ENCODE measurements at regions not wholly inside any gene's neighbourhood (a gene's known extent, or its start where the extent isn't known, plus 50 kb on each side); places are given as distances from the start of the nearest gene placed in this dataset.

GRCh38 chr16:17984810-17985209 lies 351.7 kb downstream of the NPIPA8 start:
- Histone ChIP-seq H3K9me3 (ENCODE audit: control insufficient read depth, low read length) (no peaks in the 10 kb centered on the region), H3K4me1 (ENCODE audit: control insufficient read depth, insufficient read depth, low read length, poor library complexity, severe bottlenecking) (no peaks in the 10 kb centered on the region), H3K36me3 (ENCODE audit: control insufficient read depth, insufficient read depth, low read length) (no peaks in the 10 kb centered on the region), H3K4me3 (ENCODE audit: extremely low read depth, insufficient read depth, low read length, poor library complexity, severe bottlenecking) (no peak overlapping the region), H3K27ac (ENCODE audit: low read depth, low read length, severe bottlenecking) (no peak overlapping the region)
- WGBS, 2 experiments (ENCODE audit: insufficient coverage in 2 of 2), result 86 to 93% methylated on average over 1 to 4 of the region's 8 CpGs

DNA sequence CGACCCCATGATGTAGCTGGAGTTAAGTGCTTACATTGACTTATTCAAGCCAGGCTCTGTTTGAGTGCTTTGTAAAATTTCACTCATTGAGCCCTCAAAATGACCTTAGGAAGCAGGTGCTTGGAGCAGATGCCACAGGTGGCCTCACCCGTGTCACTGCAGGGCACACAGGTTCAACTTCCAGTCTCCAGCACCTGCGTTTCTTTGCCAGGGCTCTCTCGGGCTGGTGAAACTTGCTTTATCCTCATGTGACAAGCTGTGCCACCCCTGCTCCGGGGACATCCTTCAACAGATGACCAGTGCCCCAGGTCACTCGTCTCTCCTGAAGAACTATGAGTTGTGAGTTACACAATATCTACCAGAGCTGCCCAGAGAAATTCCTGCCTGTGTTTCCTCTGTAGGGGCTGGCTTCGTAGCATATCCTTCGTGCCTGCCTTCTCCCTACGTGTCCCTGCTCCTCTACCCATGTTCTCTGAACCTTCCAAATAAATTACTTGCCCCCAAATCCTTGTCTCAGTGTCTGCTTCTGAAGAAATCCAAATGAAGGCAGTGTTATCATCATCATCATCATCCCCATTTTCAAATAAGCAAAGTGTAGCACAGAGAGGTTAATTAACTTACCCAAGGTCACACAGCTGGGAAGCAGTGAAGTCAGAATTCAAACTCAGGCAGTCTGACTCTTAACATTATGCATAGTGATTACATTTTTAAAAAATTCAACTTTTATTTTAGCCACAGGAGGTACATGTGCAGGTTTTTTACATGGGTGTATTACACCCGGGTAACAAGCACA lies 352.5 kb downstream of the NPIPA8 start:
- no peaks in the 10 kb centered on the region for H3K9me3 ChIP-seq (ENCODE audit: control insufficient read depth, low read length)
- no peak overlapping the region for H3K27ac ChIP-seq (ENCODE audit: low read depth, low read length, severe bottlenecking)
- no peaks in the 10 kb centered on the region for H3K4me1 ChIP-seq (ENCODE audit: control insufficient read depth, insufficient read depth, low read length, poor library complexity, severe bottlenecking)
- no peak overlapping the region for H3K4me3 ChIP-seq (ENCODE audit: extremely low read depth, insufficient read depth, low read length, poor library complexity, severe bottlenecking)
- 91 to 97% methylated on average over 6 to 10 of the region's 10 CpGs for WGBS, 2 experiments (ENCODE audit: insufficient coverage in 2 of 2)
- no peaks in the 10 kb centered on the region for H3K36me3 ChIP-seq (ENCODE audit: control insufficient read depth, insufficient read depth, low read length)

DNA sequence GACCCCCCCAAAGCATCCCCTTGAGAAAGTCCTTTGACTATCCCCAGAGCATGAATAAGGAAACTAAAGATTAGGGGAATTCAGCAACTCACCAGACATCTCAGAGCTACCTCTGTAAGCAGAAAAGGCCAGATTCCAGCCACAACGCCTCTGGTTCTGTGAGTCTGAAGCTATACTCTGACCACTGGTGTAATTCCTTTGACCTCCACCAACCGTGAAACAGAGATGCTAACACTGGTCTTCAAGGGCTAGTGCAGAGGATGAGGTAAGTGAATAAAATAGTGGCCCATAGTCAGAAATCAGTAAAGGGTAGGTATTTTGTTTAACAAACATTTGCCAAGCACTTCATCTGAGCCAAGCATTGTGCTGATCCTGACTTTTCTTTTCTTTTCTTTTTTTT lies 353.4 kb downstream of the NPIPA8 start:
- no peaks in the 10 kb centered on the region for H3K9me3 ChIP-seq (ENCODE audit: control insufficient read depth, low read length)
- H3K36me3 ChIP-seq (ENCODE audit: control insufficient read depth, insufficient read depth, low read length), result no peaks in the 10 kb centered on the region
- H3K27ac ChIP-seq (ENCODE audit: low read depth, low read length, severe bottlenecking), result no peak overlapping the region
- no peaks in the 10 kb centered on the region for H3K4me1 ChIP-seq (ENCODE audit: control insufficient read depth, insufficient read depth, low read length, poor library complexity, severe bottlenecking)
- H3K4me3 ChIP-seq (ENCODE audit: extremely low read depth, insufficient read depth, low read length, poor library complexity, severe bottlenecking), result no peak overlapping the region
- 80 to 86% methylated on average over 1 of the region's 2 CpGs for WGBS, 2 experiments (ENCODE audit: insufficient coverage in 2 of 2)

DNA sequence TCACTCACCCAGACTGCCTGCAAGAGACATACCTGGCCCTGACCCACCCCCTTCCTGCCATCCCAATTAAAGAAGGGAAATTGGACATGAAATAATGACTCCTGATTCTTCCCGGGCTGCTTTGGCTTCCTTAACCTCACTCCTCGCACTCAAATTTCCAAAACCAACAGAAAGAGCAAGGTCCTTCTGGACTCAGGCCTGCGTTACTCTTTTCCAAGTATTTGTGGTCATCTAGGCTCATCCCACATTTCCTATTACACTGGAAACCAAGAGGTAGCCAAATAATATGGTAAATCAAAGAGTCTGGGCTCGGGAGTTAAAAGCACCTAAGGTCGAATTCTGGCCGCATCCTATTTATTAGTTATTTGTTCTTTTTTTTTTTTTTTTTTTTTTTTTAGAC lies 359.3 kb downstream of the NPIPA8 start:
- WGBS, 2 experiments (ENCODE audit: insufficient coverage in 2 of 2), result 85% methylated on average over 2 of the region's 6 CpGs; no CpG with 5 or more reads in 1 of the 2 experiments
- Histone ChIP-seq H3K9me3 (ENCODE audit: control insufficient read depth, low read length) (no peaks in the 10 kb centered on the region), H3K4me3 (ENCODE audit: extremely low read depth, insufficient read depth, low read length, poor library complexity, severe bottlenecking) (no peak overlapping the region), H3K27ac (ENCODE audit: low read depth, low read length, severe bottlenecking) (no peak overlapping the region), H3K4me1 (ENCODE audit: control insufficient read depth, insufficient read depth, low read length, poor library complexity, severe bottlenecking) (no peaks in the 10 kb centered on the region), H3K36me3 (ENCODE audit: control insufficient read depth, insufficient read depth, low read length) (no peaks in the 10 kb centered on the region)

DNA sequence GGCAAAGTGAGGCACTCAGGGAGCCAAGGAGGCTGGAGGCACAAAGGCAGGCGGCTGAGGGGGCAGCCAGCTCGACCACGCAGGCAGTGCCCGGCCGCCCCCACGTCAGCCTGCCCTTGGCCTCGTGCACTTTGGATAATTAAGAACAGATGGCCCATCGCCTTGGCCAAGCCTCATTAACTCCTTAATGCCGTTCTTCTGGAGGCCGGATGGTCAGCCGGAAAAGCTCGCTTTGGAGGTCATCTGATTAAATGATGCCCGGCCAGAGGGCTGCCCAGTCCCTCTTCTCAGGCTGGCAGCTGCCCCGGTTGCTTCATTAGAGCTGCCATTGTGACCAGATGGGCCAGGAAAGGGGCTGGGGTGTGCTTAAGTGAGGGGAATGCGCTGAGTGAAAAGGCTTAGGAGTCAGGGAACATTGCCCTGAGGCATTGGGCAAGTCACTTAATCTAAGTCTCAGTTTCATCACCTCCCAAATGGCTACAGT lies 364.0 kb downstream of the NPIPA8 start:
- Histone ChIP-seq H3K4me1 (ENCODE audit: control insufficient read depth, insufficient read depth, low read length, poor library complexity, severe bottlenecking) (no peaks in the 10 kb centered on the region), H3K27ac (ENCODE audit: low read depth, low read length, severe bottlenecking) (no peak overlapping the region), H3K9me3 (ENCODE audit: control insufficient read depth, low read length) (peaks cover 3% of the 10 kb centered on the region), H3K36me3 (ENCODE audit: control insufficient read depth, insufficient read depth, low read length) (no peaks in the 10 kb centered on the region), H3K4me3 (ENCODE audit: extremely low read depth, insufficient read depth, low read length, poor library complexity, severe bottlenecking) (no peak overlapping the region)
- 86 to 88% methylated on average over 13 to 14 of the region's 15 CpGs for WGBS, 2 experiments (ENCODE audit: insufficient coverage in 2 of 2)

DNA sequence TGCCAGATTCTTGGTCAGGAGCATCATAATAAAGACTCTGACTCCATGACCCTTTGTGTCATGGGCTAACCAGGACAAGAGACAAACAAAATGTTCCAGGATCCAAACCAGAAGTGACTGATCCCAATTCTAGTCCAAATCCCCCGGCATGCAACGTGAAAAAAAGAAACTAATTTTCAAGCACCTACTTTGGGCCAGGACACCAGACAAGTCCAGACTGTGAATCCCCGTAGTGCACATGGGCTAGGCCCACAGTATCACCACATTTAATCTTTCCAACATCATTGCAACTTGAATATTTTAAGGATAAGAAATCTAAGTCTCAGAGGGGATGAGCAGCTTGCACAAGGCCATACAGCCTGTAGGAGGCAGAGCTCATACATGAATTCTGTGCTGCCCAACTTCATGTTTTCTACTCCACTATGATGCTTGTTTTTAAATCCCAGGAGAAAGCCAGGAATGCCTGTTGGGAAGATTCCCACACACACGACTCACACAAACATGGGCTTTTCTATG lies 365.7 kb downstream of the NPIPA8 start:
- peaks cover 7% of the 10 kb centered on the region for H3K9me3 ChIP-seq (ENCODE audit: control insufficient read depth, low read length)
- no peaks in the 10 kb centered on the region for H3K36me3 ChIP-seq (ENCODE audit: control insufficient read depth, insufficient read depth, low read length)
- H3K4me1 ChIP-seq (ENCODE audit: control insufficient read depth, insufficient read depth, low read length, poor library complexity, severe bottlenecking), result no peaks in the 10 kb centered on the region
- no peak overlapping the region for H3K4me3 ChIP-seq (ENCODE audit: extremely low read depth, insufficient read depth, low read length, poor library complexity, severe bottlenecking)
- 75 to 94% methylated on average over 4 of the region's 4 CpGs for WGBS, 2 experiments (ENCODE audit: insufficient coverage in 2 of 2)
- no peak overlapping the region for H3K27ac ChIP-seq (ENCODE audit: low read depth, low read length, severe bottlenecking)

DNA sequence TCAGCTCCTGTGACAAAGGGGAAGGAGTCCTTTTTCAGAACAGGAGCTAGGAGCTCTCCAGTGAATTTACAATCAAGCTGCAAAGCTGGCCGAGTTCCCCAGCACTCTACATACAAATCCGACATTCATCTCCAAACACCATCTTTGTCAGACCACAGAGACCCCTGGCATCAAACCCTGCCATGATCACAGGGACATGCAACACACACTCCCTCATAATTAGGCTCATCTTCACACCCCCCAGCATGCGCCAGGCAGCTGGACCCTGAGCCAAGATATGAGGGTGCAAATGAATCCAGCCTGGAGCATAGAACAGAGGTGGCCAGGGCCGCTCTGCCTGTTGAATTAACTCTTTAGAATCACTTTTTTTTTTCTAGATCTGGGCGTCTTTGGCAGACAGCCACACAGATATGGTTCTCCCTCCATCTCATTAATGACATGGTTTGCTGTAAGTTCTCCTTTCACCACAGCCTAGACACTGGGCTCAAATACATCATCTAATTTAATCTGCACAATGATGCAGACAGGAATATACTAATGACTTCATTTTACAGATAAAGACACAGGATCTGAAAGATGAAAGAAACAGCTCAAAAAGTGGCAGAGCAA lies 366.3 kb downstream of the NPIPA8 start:
- Histone ChIP-seq H3K36me3 (ENCODE audit: control insufficient read depth, insufficient read depth, low read length) (no peaks in the 10 kb centered on the region), H3K27ac (ENCODE audit: low read depth, low read length, severe bottlenecking) (no peak overlapping the region), H3K9me3 (ENCODE audit: control insufficient read depth, low read length) (peaks cover 7% of the 10 kb centered on the region), H3K4me1 (ENCODE audit: control insufficient read depth, insufficient read depth, low read length, poor library complexity, severe bottlenecking) (no peaks in the 10 kb centered on the region), H3K4me3 (ENCODE audit: extremely low read depth, insufficient read depth, low read length, poor library complexity, severe bottlenecking) (no peak overlapping the region)
- WGBS, 2 experiments (ENCODE audit: insufficient coverage in 2 of 2), result 82 to 86% methylated on average over 3 to 5 of the region's 5 CpGs

GRCh38 chr16:17965133-17965900 lies 371.2 kb downstream of the NPIPA8 start:
- no peaks in the 10 kb centered on the region for H3K36me3 ChIP-seq (ENCODE audit: control insufficient read depth, insufficient read depth, low read length)
- H3K9me3 ChIP-seq (ENCODE audit: control insufficient read depth, low read length), result peaks cover 7% of the 10 kb centered on the region
- H3K4me1 ChIP-seq (ENCODE audit: control insufficient read depth, insufficient read depth, low read length, poor library complexity, severe bottlenecking), result no peaks in the 10 kb centered on the region
- 83% methylated on average over 5 of the region's 10 CpGs; no CpG with 5 or more reads in 1 of the 2 experiments for WGBS, 2 experiments (ENCODE audit: insufficient coverage in 2 of 2)
- H3K4me3 ChIP-seq (ENCODE audit: extremely low read depth, insufficient read depth, low read length, poor library complexity, severe bottlenecking), result no peak overlapping the region
- H3K27ac ChIP-seq (ENCODE audit: low read depth, low read length, severe bottlenecking), result no peak overlapping the region

- Histone ChIP-seq H3K9me3 (ENCODE audit: control insufficient read depth, low read length) (peaks cover 7% of the 10 kb centered on the region), H3K4me3 (ENCODE audit: extremely low read depth, insufficient read depth, low read length, poor library complexity, severe bottlenecking) (no peak overlapping the region), H3K36me3 (ENCODE audit: control insufficient read depth, insufficient read depth, low read length) (no peaks in the 10 kb centered on the region), H3K4me1 (ENCODE audit: control insufficient read depth, insufficient read depth, low read length, poor library complexity, severe bottlenecking) (no peaks in the 10 kb centered on the region), H3K27ac (ENCODE audit: low read depth, low read length, severe bottlenecking) (no peak overlapping the region)
- WGBS, 2 experiments (ENCODE audit: insufficient coverage in 2 of 2), result 100% methylated on average over 1 to 2 of the region's 3 CpGs
These were observed 372.3 kb downstream of the NPIPA8 start for GRCh38 chr16:17964196-17964595.

DNA sequence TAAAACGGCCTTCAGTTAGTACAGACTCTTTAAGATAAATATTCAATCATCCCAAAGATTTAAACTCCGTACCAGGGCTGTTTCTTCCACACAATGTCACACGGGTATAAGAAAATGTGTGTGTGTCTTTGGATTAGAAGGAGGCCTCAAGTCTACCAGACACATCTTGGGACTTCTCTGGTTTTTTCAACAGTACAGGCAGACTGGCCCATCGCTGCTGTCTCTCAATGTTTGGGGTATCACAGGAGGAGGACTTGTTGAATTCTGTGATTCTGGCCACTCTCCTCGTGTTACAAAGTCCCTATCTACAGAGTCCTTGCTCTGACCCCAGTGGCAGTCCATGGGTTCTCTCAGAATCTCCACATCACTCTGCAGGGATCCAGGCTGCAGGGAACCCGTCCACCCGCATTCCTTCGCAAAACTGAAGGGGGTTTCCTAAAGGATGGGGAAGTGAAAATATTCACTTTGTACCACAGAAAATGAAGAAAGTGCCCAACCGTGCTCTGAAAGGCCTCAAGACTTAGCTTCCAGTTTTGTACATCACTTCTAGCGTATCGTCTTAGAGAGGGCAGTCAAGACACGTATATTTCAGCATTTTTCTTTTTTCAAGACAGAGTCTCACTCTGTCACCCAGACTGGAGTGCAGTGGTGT lies 373.2 kb downstream of the NPIPA8 start:
- no peak overlapping the region for H3K4me3 ChIP-seq (ENCODE audit: extremely low read depth, insufficient read depth, low read length, poor library complexity, severe bottlenecking)
- H3K9me3 ChIP-seq (ENCODE audit: control insufficient read depth, low read length), result peaks cover 7% of the 10 kb centered on the region
- H3K27ac ChIP-seq (ENCODE audit: low read depth, low read length, severe bottlenecking), result no peak overlapping the region
- no peaks in the 10 kb centered on the region for H3K36me3 ChIP-seq (ENCODE audit: control insufficient read depth, insufficient read depth, low read length)
- WGBS, 2 experiments (ENCODE audit: insufficient coverage in 2 of 2), result 86 to 95% methylated on average over 5 to 9 of the region's 12 CpGs
- no peaks in the 10 kb centered on the region for H3K4me1 ChIP-seq (ENCODE audit: control insufficient read depth, insufficient read depth, low read length, poor library complexity, severe bottlenecking)

Measured in mesodermal cell (in vitro differentiated cells).